ENCODE measurements at regions not wholly inside any gene's neighbourhood (a gene's known extent, or its start where the extent isn't known, plus 50 kb on each side); places are given as distances from the start of the nearest gene placed in this dataset.

DNA sequence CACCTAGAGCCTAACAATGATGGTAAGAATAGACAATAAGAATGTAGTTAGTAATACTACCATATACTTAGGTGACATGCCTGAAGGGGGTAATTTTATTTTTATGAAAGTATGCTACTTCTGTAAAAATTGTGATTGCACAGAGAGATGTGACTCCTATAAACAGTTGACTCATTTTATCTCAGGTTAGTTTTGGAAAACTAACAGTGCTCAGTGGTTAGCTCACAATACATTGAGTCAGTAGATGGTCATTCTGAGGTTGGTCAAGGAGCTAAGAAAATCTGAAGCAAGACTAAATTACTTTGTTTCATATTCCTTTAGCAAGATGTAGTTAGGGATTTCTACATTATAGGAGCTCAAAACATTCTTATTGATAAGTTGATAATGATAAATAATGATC, 271.0 kb downstream of the EDEM1 start:
- H3K27ac ChIP-seq = no peak overlapping the region
- intact Hi-C loops (cut with DNase I) = no loop called here
- no peaks in the 10 kb centered on the region for H3K9me3 ChIP-seq

DNA sequence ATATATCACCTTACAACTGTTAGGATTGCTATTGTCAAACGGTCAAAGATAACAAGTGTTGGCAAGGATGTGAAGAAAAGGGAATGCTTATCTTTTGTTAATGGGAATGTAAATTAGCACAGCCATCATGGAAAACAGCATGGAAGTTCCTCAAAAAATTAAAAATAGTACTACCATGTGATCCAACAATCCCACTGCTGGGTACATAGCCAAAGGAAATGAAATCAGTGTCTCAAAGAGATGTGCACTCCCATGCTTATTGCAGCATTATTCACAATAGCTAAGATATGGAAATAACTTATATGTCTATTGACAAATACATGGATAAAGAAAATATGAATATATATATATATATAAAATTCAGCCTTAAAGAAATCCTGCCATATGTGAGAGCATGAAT, 274.6 kb downstream of the EDEM1 start:
- no peaks in the 10 kb centered on the region for H3K36me3 ChIP-seq
- no peaks in the 10 kb centered on the region for H3K9me3 ChIP-seq
- no peak overlapping the region for H3K4me3 ChIP-seq (replicated peaks in 1 of 3)
- TF ChIP-seq, protein P1, sequence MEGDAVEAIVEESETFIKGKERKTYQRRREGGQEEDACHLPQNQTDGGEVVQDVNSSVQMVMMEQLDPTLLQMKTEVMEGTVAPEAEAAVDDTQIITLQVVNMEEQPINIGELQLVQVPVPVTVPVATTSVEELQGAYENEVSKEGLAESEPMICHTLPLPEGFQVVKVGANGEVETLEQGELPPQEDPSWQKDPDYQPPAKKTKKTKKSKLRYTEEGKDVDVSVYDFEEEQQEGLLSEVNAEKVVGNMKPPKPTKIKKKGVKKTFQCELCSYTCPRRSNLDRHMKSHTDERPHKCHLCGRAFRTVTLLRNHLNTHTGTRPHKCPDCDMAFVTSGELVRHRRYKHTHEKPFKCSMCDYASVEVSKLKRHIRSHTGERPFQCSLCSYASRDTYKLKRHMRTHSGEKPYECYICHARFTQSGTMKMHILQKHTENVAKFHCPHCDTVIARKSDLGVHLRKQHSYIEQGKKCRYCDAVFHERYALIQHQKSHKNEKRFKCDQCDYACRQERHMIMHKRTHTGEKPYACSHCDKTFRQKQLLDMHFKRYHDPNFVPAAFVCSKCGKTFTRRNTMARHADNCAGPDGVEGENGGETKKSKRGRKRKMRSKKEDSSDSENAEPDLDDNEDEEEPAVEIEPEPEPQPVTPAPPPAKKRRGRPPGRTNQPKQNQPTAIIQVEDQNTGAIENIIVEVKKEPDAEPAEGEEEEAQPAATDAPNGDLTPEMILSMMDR (IDR thresholded peaks at IDR 0.05) = no peak
- TF ChIP-seq POLR2A (IDR thresholded peaks at IDR 0.05) = no peak
- no peaks in the 10 kb centered on the region for H3K27me3 ChIP-seq
- no peak for DNase-seq
- no peaks in the 10 kb centered on the region for H3K4me1 ChIP-seq
- WGBS, 2 donors = 34 to 45% methylated on average over 1 of the region's 1 CpG
- intact Hi-C loops (cut with DNase I) = no loop called here
- no peak overlapping the region for H3K27ac ChIP-seq

More for the DNA sequence above, 271.0 kb downstream of the EDEM1 start:
- Histone ChIP-seq H3K36me3 (no peaks in the 10 kb centered on the region), H3K4me1 (no peaks in the 10 kb centered on the region), H3K4me3 (replicated peaks in 1 of 3) (no peak overlapping the region), H3K27me3 (no peaks in the 10 kb centered on the region)
- TF ChIP-seq, protein P1 (IDR thresholded peaks at IDR 0.05) = no peak
- no peak for TF ChIP-seq POLR2A (IDR thresholded peaks at IDR 0.05)
- no peak for DNase-seq

DNA sequence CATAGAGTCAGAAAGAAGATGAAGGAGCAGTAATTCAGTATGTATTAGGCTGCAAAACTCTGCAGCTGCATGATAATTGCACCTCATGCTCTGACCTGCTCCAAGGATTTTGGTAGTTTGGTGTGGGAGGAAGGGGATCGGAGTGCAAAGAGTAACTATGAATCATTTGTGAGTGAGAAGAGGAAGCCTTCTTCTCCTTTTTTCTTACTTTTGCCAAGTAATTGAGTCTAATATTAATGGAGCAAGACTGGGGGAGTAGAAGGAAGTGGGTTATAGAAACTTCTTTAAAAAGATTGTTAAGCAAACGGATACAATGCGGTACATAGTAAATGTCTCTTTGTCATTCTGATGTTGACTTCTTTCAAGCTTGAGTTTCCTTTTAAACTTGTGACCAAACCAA, 276.5 kb downstream of the EDEM1 start:
- no peak overlapping the region for H3K27ac ChIP-seq
- no peaks in the 10 kb centered on the region for H3K4me1 ChIP-seq
- H3K4me3 ChIP-seq (replicated peaks in 1 of 3) = no peak overlapping the region
- no peaks in the 10 kb centered on the region for H3K36me3 ChIP-seq
- no peaks in the 10 kb centered on the region for H3K9me3 ChIP-seq
- DNase-seq = no peak
- TF ChIP-seq, protein P1 (IDR thresholded peaks at IDR 0.05) = no peak
- 70 to 83% methylated on average over 3 of the region's 3 CpGs for WGBS, 2 donors
- H3K27me3 ChIP-seq = no peaks in the 10 kb centered on the region
- intact Hi-C loops (cut with DNase I) = no loop called here

DNA sequence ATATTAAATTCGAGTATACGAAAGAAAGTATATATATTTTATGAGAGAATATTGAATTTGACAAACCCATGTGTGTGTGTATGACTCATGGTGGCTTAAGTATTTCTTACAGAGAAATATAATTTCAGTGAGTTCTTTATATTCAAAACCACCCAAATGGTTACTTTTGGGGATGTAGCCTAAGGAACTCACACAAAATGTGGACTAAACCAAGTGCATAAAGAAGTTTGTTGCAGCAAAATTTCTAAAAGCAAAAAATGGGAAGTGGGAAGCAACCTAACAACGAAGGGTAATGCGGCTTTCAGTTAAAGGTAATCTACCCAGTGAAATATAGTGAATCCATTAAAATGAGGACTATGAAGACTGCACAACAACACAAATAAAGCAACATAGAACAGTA, 277.1 kb downstream of the EDEM1 start:
- no peaks in the 10 kb centered on the region for H3K9me3 ChIP-seq
- intact Hi-C loops (cut with DNase I) = no loop called here
- no peaks in the 10 kb centered on the region for H3K36me3 ChIP-seq
- no peak overlapping the region for H3K4me3 ChIP-seq (replicated peaks in 1 of 3)
- WGBS, 2 donors = 82 to 87% methylated on average over 4 of the region's 4 CpGs
- H3K4me1 ChIP-seq = no peaks in the 10 kb centered on the region
- TF ChIP-seq POLR2A (IDR thresholded peaks at IDR 0.05) = no peak
- TF ChIP-seq, protein P1 (IDR thresholded peaks at IDR 0.05) = no peak
- no peaks in the 10 kb centered on the region for H3K27me3 ChIP-seq
- H3K27ac ChIP-seq = no peak overlapping the region
- DNase-seq = no peak

DNA sequence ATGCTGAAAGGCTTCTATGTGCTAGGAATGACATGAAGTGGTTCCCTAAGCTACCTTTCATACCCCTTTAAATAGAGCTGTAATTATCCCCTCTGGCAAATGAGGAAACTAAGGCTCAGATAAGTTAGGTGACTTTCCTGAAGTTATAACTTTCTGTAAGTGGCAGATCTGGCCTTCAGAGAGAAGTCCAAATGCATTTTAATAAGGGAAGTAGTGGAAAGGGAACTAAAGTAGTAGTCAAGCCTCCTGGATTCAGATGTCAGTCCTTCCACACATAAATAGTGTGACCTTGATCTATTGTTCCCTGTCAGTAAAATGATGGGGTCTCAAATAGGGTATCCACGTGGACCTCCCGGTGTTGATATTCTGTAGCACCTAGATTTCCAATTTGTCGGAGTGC, 277.7 kb downstream of the EDEM1 start:
- no peak overlapping the region for H3K4me3 ChIP-seq (replicated peaks in 1 of 3)
- no peak for DNase-seq
- no peaks in the 10 kb centered on the region for H3K9me3 ChIP-seq
- 91 to 93% methylated on average over 3 of the region's 3 CpGs for WGBS, 2 donors
- H3K36me3 ChIP-seq = no peaks in the 10 kb centered on the region
- H3K27ac ChIP-seq = no peak overlapping the region
- intact Hi-C loops (cut with DNase I) = no loop called here
- H3K4me1 ChIP-seq = no peaks in the 10 kb centered on the region
- TF ChIP-seq POLR2A (IDR thresholded peaks at IDR 0.05) = no peak
- TF ChIP-seq, protein P1 (IDR thresholded peaks at IDR 0.05) = no peak
- H3K27me3 ChIP-seq = no peaks in the 10 kb centered on the region
